T-helper 2 cell treated with Interferon-gamma antibody and Interleukin-4, amounts not matched to agents 100 ng/mL and 5 ng/mL, for 36 hours (primary cell): ENCODE measurements at regions not wholly inside any gene's neighbourhood (a gene's known extent, or its start where the extent isn't known, plus 50 kb on each side); places are given as distances from the start of the nearest gene placed in this dataset.
"Not testable (repeated sequence)": the region's sequence is repeated elsewhere in the genome, so short reads cannot be mapped to it uniquely, and the experiment has no call there.

ENCODE experiments used
- intact Hi-C: fragments of 100-400 bp; cut with micrococcal nuclease; formaldehyde crosslinking; loops from one replicate; pipeline ENCODE4 v1.15.1; 2023

- intact Hi-C loops: no loop called here
These were observed 769.0 kb downstream of the STIM2 start for GRCh38 chr4:27629532-27630225.

- intact Hi-C loops: no loop called here
These were observed 775.6 kb downstream of the STIM2 start for GRCh38 chr4:27635936-27636913.

GRCh38 chr4:27638163-27638915, 777.7 kb downstream of the STIM2 start:
- intact Hi-C loops: no loop called here

DNA sequence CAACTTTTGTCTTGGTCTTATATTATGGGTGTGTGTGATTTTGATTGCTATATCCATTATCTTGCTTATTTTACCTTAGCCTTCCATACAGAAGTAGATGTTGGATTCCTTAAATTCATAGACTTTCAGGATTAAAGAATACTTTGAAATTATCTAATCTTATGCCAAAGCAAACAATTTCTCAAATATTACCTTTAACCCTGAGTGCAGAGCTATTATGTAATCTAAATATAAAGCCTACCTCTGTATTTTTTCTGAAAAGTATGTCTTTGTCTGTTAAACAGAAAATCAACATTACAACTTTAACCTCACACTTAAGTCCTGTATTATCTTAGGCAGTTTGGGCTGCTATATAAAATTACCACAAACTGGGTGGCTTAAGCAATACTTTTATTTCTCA, 782.5 kb downstream of the STIM2 start:
- intact Hi-C loops: no loop called here

DNA sequence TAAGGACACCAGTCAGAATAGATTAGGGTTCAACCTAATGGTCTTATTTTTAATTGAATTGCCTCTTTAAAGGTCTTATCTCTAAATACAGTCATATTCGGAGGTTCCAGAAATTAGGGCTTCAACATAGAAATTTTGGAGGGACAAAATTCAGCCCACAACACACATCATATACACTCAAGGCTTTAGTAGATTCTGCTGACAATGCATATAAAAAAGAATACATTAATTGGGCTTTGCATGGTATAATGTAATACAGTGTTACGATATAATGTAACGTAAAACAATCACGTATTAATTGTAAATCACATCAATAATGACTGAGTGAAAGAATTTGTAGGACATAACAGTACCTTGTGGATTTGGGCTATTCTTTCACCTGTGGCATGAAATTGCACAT, 787.8 kb downstream of the STIM2 start:
- intact Hi-C loops: no loop called here

GRCh38 chr4:27662426-27662825, 801.8 kb downstream of the STIM2 start:
- intact Hi-C loops: no loop called here

GRCh38 chr4:27666943-27667342, 806.3 kb downstream of the STIM2 start:
- intact Hi-C loops: no loop called here

DNA sequence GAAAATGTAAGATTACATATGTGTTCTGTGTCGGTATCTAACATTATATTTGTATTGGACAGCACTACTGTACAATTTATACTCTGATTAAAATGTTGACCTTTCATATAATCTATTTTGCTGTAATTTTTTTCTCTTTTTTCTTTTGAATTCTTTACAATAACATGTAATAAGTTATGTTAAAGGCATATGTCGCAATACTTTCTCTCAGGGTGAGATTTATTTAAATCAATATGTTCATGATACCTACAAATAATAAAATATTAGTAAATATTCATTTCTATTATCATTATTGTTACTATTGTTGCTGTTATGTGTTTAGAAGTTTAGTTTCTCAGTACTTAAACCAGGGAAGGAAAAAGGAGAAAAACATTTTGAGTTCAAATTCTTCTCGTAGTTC, 807.4 kb downstream of the STIM2 start:
- intact Hi-C loops: no loop called here

DNA sequence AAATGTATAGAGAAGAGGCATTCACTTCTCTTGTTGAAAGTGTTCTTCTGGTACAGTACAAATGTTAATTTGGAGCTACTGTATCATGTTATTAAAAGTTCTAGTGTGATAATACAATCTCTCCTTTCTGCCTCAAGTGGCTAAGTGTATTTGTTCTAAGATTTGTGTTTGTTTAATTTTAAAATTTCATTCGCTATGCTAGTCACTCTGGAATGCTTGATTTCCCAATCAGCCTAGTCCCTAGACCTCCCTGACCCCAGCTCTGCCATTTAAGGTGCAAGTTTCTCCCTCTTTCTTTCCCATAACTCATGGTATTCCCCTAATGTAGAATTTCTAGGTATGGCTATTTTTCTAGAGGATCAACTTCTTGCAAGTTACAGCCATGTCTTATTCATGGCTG, 817.4 kb downstream of the STIM2 start:
- intact Hi-C loops: no loop called here

DNA sequence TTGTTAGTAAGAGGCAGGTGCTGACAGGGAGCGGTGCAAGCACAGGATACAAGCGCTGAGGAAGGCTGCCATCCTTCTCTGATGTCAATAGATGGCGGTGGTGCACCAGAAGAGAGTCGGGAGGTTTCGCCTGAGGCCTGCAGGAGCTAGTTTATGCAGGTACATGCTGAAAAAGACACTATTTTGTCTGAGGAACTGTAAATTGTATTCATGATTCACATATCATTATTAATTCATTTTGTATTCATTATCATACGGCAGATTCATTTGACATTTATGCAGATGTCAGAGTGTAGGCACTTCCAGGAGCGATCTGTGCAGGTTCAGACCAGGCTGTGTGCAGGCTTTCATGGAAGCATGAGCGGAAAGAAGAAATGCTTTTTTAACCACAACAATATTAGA, 824.0 kb downstream of the STIM2 start:
- intact Hi-C loops: no loop called here

- intact Hi-C loops: no loop called here
These were observed 824.5 kb downstream of the STIM2 start for GRCh38 chr4:27685091-27685490.

GRCh38 chr4:27685947-27686346, 825.3 kb downstream of the STIM2 start:
- intact Hi-C loops: no loop called here

DNA sequence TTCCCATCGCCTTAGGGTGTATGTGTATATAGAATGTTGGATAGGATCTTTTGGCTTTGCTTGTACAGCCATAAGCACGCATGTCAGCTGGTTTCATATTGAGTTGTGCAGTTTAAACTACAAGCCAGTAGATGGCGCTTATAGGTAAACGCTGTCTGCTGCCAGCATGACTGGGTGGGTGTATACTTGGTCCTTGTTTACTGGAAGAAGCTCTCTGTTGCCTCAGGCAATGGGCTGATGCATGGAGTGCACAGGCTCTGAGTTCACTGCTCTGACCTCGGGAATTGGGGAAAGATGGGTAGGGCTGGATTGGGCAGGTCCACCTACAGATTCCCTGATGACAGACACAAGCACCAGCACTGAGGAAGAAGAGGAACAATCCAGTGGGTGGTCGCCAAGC, 831.5 kb downstream of the STIM2 start:
- intact Hi-C loops: no loop called here

GRCh38 chr4:27692868-27693634, 832.4 kb downstream of the STIM2 start:
- intact Hi-C loops: no loop called here

DNA sequence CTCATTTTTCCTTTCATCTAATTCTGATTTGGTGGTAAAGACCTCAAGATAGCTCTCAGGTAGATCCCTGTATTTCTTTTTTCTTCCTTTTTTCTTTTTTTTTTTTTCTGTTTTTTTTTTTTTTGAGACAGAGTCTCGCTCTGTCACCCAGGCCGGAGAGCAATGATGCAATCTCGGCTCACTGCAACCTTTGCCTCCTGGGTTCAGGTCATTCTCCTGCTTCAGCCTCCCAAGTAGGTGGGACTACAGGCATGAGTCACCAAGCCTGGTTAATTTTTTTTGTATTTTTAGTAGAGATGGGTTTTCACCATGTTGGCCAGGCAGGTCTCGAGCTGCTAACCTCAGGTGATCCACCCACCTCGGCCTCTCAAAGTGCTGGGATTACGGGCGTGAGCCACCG, 835.6 kb downstream of the STIM2 start:
- intact Hi-C loops: not testable (repeated sequence)

DNA sequence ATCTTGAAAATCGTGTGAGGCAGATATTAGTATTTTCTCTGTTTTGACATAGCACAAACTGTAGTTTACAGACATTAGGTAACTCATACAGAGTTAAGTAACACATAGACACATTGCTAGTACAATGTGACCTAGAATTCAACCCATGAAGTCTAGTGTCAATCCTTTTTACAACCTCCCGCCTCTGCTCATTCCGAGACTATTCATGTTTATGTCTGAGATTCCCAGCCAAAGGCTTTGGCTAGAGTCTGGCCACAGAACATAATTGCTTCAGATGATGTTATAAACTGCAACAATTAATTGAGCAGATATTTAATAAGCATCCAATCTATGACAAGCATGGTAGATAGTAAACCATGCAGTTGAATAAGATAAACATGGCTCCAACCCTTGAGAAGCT, 841.0 kb downstream of the STIM2 start:
- intact Hi-C loops: no loop called here

GRCh38 chr4:27702730-27703431, 842.2 kb downstream of the STIM2 start:
- intact Hi-C loops: no loop called here

DNA sequence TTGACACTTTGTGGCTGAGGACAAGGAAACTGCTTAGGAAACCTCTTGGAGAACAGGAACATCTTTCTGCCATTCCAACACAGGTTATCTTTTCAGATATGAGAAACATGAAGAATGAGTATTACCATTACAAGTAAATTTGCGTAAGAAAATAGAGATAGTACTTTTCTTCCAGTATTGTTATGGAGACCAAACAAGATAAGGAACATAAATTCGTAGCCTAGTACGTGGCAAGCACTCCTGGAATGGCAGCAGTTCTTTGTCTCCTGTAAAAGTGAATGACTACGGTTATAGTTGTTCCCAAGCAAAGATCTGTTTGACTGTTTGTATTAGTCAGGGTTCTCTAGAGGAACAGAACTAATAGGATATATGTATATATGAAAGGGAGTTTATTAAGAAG, 843.1 kb downstream of the STIM2 start:
- intact Hi-C loops: no loop called here

DNA sequence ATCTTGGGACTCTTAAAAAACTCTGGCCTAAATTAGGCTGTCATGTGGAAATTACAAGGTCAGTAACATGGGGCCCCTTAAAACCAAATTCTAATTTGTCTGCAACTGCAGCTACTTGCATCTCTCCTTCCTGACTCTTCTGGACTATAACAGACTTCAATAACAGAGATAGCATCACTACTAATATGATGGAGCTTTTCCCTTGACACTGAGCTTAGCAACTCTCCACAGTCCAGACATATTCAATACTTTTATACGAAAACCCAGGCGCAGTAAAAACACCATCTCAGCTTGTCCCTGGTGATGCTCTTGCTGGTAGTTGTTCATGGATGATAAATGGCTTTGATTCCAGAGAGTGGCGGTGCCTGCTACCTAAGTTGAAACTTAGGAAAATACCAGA, 850.4 kb downstream of the STIM2 start:
- intact Hi-C loops: no loop called here

DNA sequence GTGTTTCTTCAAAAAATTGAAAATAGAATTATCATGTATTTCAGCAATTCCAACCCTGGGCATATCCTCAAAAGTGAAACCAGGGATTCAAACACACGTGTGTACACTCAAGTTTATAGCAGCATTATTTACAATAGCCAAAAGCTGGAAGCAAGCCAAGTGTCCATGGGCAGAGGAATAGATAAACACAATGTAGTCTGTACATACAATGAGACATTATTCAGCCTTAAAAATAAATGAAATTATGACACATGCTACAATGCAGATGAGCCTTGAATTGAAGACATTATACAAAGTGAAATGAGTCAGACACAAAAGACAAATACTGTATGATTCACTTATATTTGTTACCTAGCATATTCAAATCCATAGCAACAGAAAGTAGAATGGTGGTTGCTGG, 853.4 kb downstream of the STIM2 start:
- intact Hi-C loops: no loop called here
